Heart right ventricle (tissue), 16 donors: ENCODE measurements at regions not wholly inside any gene's neighbourhood (a gene's known extent, or its start where the extent isn't known, plus 50 kb on each side); places are given as distances from the start of the nearest gene placed in this dataset.

ENCODE experiments used
- ATAC-seq, 8 donors: fragments of 200-7000 bp; cut with Tn5 transposase; one replicate each; pipeline ENCODE4 v1.9.1; 2020; ENCODE audit warnings: mild to moderate bottlenecking in 8 of 8, moderate library complexity in 8 of 8, moderate number of reproducible peaks in 1 of 8
- DNase-seq, 2 donors: peaks; one replicate each; pipeline ENCODE4 v3.0.0-alpha.2; 2020
- H3K27ac ChIP-seq, 10 donors: fragments of 200-600 bp; sonication (generic) in 2 of 10; one replicate each; pipeline versions ENCODE4 v1.5.0 to v1.8.0; 2020 to 2022; ENCODE audit warnings: mild to moderate bottlenecking in 3 of 10
- H3K27me3 ChIP-seq, 7 donors: fragments of 200-600 bp; one replicate each; pipeline ENCODE4 v1.8.0; 2021 to 2022; ENCODE audit warnings: mild to moderate bottlenecking in 2 of 7
- H3K36me3 ChIP-seq, 9 donors: fragments of 200-600 bp; sonication (generic) in 1 of 9; one replicate each; pipeline versions ENCODE4 v1.5.0 to v1.8.0; 2020 to 2022; ENCODE audit warnings: mild to moderate bottlenecking in 2 of 9
- H3K4me1 ChIP-seq, 9 donors: fragments of 200-600 bp; sonication (generic) in 1 of 9; one replicate each; pipeline versions ENCODE4 v1.5.0 to v1.8.0; 2020 to 2022; ENCODE audit warnings: mild to moderate bottlenecking in 4 of 9
- H3K4me3 ChIP-seq, 10 donors: fragments of 200-600 bp; sonication (generic) in 2 of 10; one replicate each; pipeline versions ENCODE4 v1.5.0 to v1.8.0; 2020 to 2022; ENCODE audit warnings: mild to moderate bottlenecking in 7 of 10, moderate library complexity in 2 of 10
- H3K9me3 ChIP-seq, 11 donors: fragments of 200-600 bp in 10 of 11; sonication (generic) in 2 of 11; one replicate each; pipeline versions ENCODE4 v1.5.0 to v1.8.0; 2013 to 2022; ENCODE audit warnings: mild to moderate bottlenecking in 2 of 11, control low read depth in 1 of 11, moderate library complexity in 1 of 11
- CTCF ChIP-seq, 9 donors: fragments of 200-600 bp; sonication (generic) in 2 of 9; IDR thresholded peaks; one replicate each; pipeline versions ENCODE4 v1.5.0 to v1.8.0; 2021 to 2022; ENCODE audit warnings: antibody characterized with exemption in 9 of 9, mild to moderate bottlenecking in 5 of 9, moderate library complexity in 1 of 9
- WGBS, 2 donors: extraction: QIAGEN DNeasy Blood & Tissue Kit; methylation state at CpG; one replicate each; pipeline ENCODE4 v1.1.7; 2013; ENCODE audit warnings: inconsistent platforms in 1 of 2; 5-methylcytosine and 5-hydroxymethylcytosine counted together
- intact Hi-C, 10 donors: fragments of 100-400 bp; cut with DNase I; formaldehyde crosslinking; loops; one replicate each; pipeline versions ENCODE4 v1.11.1 to v1.14.2; 2022
- donor health status: Arrhythmogenic right ventricular cardiomyopathy.
- donor health status: ischemic (EF 13 %, LVEDD 7.1; RV severe dilation, severe dysfunction).
- donor health status: healthy with polysubstance abuse.
- donor health status: DM: no; HTN: yes; CAD: no.
- donor health status: DM: no; HTN: no; CAD: no.
- donor health status: ischemic (EF 25% LVEDD 6.9; RV normal size, moderate dysfunction).
- donor health status: ischemic (EF 25% LVEDD 5.7; RV mildly dilated, moderate dysfunction).
- donor health status: healthy.
- donor health status: DM: yes; HTN: yes; CAD: no.
- donor health status: Ischemic cardiomyopathy.
- donor health status: ischemic (EF 35%, LVEDD 5.7; RV mildly dilated, moderate dysfunction).
- donor health status: nonischemic (EF 11% LVEDD 7.7; RV severe dilation, severe dysfunction).
- donor health status: DM: yes; HTN: yes; CAD: no.
- donor health status: PGD.
- donor health status: ischemic (EF 29% LVEDD 5.4; RV normal size, mild dysfunction).
- donor health status: nonischemic (EF 23%, LVEDD 6.1; RV moderate dilation, normal function).

DNA sequence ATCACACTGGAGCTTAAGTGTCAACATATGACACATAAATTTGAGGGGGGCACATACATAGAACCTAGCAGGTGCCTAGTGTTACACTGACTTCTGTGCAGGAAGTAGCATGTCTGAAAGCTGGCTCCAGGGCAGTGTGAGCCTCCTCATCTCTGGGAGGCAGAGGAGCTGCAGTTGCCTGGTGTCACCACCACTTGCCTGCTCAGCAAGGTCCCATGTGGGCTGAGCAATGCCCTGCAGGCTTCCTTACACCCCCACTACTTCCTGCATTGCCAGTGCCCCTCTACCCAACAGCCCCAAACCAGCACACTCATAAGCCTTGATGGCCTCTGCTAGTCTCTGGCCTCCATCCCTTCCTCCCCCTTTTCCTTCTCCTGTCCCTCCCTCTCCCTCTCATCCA, 165.8 kb downstream of the BUD13 start:
- Histone ChIP-seq H3K27me3 (peaks cover 0 to 49% (median 16%) of the 10 kb centered on the region in 7 donors), H3K36me3 (no peaks in the 10 kb centered on the region), H3K27ac (no peak overlapping the region), H3K9me3 (peaks cover 0 to 3% (median 0%) of the 10 kb centered on the region in 11 donors), H3K4me3 (no peak overlapping the region), H3K4me1 (peaks cover 0 to 4% (median 0%) of the 10 kb centered on the region in 9 donors)
- DNase-seq (no peak), ATAC-seq (no peak)
- no peak for TF ChIP-seq CTCF (IDR thresholded peaks at IDR 0.05)
- intact Hi-C loops, result no loop called here

GRCh38 chr11:116605543-116606459, 167.0 kb downstream of the BUD13 start:
- ATAC-seq, result no peak
- TF ChIP-seq CTCF (IDR thresholded peaks at IDR 0.05), result peak in 5 of 9 donors; percentile 16 to 38 (median 33)
- Histone ChIP-seq H3K36me3 (no peaks in the 10 kb centered on the region), H3K27me3 (peaks cover 0 to 49% (median 16%) of the 10 kb centered on the region in 7 donors), H3K27ac (no peak overlapping the region), H3K9me3 (no peaks in the 10 kb centered on the region), H3K4me3 (no peak overlapping the region), H3K4me1 (peaks cover 0 to 10% (median 0%) of the 10 kb centered on the region in 9 donors)
- intact Hi-C loops, result no loop called here
- WGBS, 2 donors, result 29 to 30% methylated on average over 6 of the region's 6 CpGs
- DNase-seq, result no peak

DNA sequence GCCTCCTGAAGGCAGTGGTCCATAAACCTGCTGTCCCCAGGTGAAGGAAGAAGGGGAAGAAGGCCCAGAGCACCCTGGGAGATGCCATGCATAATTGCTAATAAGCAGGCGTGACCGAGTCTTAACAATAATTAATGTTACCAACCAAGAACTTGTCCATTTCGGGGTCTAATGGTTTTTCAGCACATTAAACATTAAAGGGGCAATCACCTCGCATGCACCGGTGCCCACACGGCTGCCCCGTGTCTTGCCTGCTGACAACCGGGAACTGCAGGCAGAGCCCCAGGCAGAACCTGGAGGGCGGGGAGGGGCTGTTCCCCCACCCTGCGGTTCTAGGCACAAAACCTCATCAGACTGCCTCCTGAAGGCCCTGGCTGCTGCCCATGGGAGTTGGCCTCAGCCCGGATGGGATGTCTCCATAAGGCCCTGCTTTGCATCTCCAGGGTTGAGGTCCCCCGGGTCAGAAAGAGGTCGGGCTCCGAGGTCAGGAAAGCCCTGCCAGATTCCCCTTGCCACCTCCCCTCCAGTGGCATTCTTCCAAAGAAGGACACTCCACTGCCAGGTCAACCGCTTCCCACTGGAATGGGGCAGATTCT, 169.0 kb downstream of the BUD13 start:
- 84 to 85% methylated on average over 15 of the region's 15 CpGs for WGBS, 2 donors
- intact Hi-C loops, result no loop called here
- ATAC-seq (no peak), DNase-seq (no peak)
- Histone ChIP-seq H3K4me1 (peaks cover 0 to 10% (median 0%) of the 10 kb centered on the region in 9 donors), H3K4me3 (no peak overlapping the region), H3K9me3 (no peaks in the 10 kb centered on the region), H3K27ac (no peak overlapping the region), H3K27me3 (peaks cover 0 to 42% (median 17%) of the 10 kb centered on the region in 7 donors), H3K36me3 (no peaks in the 10 kb centered on the region)
- no peak for TF ChIP-seq CTCF (IDR thresholded peaks at IDR 0.05)

DNA sequence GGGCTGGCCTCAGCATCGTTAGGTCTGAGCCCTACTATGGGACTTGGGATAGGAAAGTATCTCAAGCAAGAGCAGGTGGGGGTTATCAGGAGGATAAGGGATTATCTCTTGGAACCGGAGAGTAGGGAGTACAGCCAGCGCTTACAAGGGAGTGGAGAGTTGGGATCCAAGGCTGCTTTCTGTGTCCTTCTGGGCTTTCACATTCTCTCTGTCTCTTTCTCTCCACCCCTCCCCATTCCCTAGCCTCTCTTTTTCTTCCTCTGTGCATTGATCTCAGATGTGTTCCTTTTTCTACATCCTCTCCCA, 170.2 kb downstream of the BUD13 start:
- intact Hi-C loops, result no loop called here
- DNase-seq, result no peak
- H3K27ac ChIP-seq, result no peak overlapping the region
- H3K27me3 ChIP-seq, result peaks cover 0 to 36% (median 8%) of the 10 kb centered on the region in 7 donors
- peak in 1 of 8 donors; percentile 34 for ATAC-seq
- no peak for TF ChIP-seq CTCF (IDR thresholded peaks at IDR 0.05)
- H3K4me3 ChIP-seq, result no peak overlapping the region
- WGBS, 2 donors, result 33 to 43% methylated on average over 3 of the region's 3 CpGs
- H3K4me1 ChIP-seq, result peaks cover 0 to 10% (median 0%) of the 10 kb centered on the region in 9 donors
- H3K9me3 ChIP-seq, result no peaks in the 10 kb centered on the region
- H3K36me3 ChIP-seq, result no peaks in the 10 kb centered on the region
